BLaER1 treated with 17β-estradiol and CSF1 and Interleukin-3, amounts not matched to agents 10 nM and 100 nM (cell line): ENCODE measurements at regions not wholly inside any gene's neighbourhood (a gene's known extent, or its start where the extent isn't known, plus 50 kb on each side); places are given as distances from the start of the nearest gene placed in this dataset.

Source experiments
- H3K27ac ChIP-seq, 11 experiments: shearing (Covaris generic); formaldehyde crosslinking; 2 replicates each; pipeline ENCODE4 v1.8.1; 2022
- H3K27me3 ChIP-seq, 11 experiments: shearing (Covaris generic); formaldehyde crosslinking; 2 replicates each; pipeline ENCODE4 v1.8.1; 2022
- H3K36me3 ChIP-seq, 11 experiments: shearing (Covaris generic); formaldehyde crosslinking; 2 replicates each; pipeline ENCODE4 v1.8.1; 2022
- H3K4me1 ChIP-seq, 10 experiments: shearing (Covaris generic); formaldehyde crosslinking; 2 replicates each; pipeline ENCODE4 v1.8.1; 2022
- H3K4me2 ChIP-seq, 11 experiments: shearing (Covaris generic); formaldehyde crosslinking; 2 replicates each; pipeline ENCODE4 v1.8.1; 2022
- H3K4me3 ChIP-seq, 10 experiments: shearing (Covaris generic); formaldehyde crosslinking; 2 replicates each; pipeline ENCODE4 v1.8.1; 2022
- H3K9ac ChIP-seq, 11 experiments: shearing (Covaris generic); formaldehyde crosslinking; 2 replicates each; pipeline ENCODE4 v1.8.1; 2022
- H3K9me3 ChIP-seq, 11 experiments: shearing (Covaris generic); formaldehyde crosslinking; replicated peaks in 1 of 11; 2 replicates each; pipeline ENCODE4 v1.8.1; 2022
- H4K20me1 ChIP-seq, 11 experiments: shearing (Covaris generic); formaldehyde crosslinking; 2 replicates each; pipeline ENCODE4 v1.8.1; 2022
- Cebpa-rat ChIP-seq, 11 experiments: shearing (Covaris generic); IDR thresholded peaks; 2 replicates each; pipeline ENCODE4 v1.8.1; 2022

DNA sequence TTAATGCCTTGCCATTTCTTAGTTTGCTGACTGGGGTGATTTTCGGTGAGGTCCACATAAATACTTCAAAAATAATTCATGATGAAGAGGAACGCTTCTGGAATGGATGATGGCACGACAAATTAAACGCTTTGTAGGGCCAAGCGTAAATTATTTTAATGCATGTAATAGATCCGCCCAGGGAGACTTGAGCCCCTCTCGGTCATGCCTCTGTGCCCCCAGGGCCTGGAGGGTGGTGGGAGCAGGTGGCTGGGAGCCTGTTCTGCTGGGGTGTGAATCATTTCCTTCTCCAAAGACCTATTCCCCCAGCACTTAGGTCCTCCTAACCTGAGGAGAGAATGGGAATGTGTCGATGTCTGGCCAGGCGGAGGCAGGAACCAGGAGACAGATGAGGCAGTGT, 350.6 kb downstream of the ZNF536 start:
- Histone ChIP-seq H3K4me3 (no peak overlapping the region), H3K27me3 (no peaks in the 10 kb centered on the region), H3K4me2 (no peak overlapping the region), H4K20me1 (no peaks in the 10 kb centered on the region), H3K4me1 (peaks cover 8 to 21% (median 18%) of the 10 kb centered on the region in 10 experiments), H3K9me3 (no peaks in the 10 kb centered on the region), H3K9ac (no peak overlapping the region), H3K27ac (no peak overlapping the region), H3K36me3 (no peaks in the 10 kb centered on the region)
- TF ChIP-seq Cebpa-rat (IDR thresholded peaks at IDR 0.05), result no peak

DNA sequence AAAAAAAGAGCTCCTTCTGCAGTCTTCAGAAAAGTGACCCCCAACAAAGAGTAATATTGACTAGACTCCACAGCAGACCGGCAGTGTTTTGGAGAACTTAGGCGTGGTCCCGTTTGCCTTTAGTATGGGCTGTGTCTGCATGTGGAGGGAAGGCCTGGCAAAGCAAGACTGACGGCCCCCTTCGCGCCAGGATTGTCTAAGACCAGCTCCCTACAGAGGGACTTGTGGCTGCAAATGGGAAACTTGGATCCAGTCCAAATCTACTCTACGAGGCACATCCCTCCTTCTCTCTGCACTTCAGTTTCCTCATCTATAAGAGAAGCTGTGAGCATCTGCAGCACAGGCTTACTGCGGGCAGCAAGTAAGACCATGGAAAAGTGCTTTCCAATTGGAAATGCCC, 350.0 kb downstream of the ZNF536 start:
- Histone ChIP-seq H3K4me3 (no peak overlapping the region), H3K4me2 (no peak overlapping the region), H3K27ac (no peak overlapping the region), H3K36me3 (no peaks in the 10 kb centered on the region), H4K20me1 (no peaks in the 10 kb centered on the region), H3K9me3 (no peaks in the 10 kb centered on the region), H3K27me3 (no peaks in the 10 kb centered on the region), H3K4me1 (peaks cover 8 to 21% (median 18%) of the 10 kb centered on the region in 10 experiments), H3K9ac (no peak overlapping the region)
- no peak for TF ChIP-seq Cebpa-rat (IDR thresholded peaks at IDR 0.05)

DNA sequence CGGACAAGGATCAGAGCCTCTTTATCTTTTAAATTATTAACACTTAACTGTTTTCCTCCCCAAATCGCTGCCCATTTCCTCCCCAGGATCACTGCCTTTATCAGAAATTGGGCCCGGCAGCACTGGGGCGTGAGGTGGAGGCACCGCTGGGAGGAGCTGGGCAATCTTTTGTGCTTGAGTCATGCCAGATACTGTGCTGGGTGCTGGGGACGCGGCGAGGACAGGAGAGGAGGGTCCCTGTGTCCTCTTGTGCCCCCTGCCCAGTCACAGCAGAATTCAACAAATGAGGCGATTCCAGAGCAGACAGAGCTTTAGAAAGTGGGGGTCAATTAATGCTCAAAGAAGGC, 347.8 kb downstream of the ZNF536 start:
- Histone ChIP-seq H3K36me3 (no peaks in the 10 kb centered on the region), H3K9ac (peak overlapping the region; percentile 72 to 86 (median 80)), H3K4me3 (peak overlapping the region; percentile 60 to 78 (median 66)), H4K20me1 (no peaks in the 10 kb centered on the region), H3K9me3 (no peaks in the 10 kb centered on the region), H3K4me2 (peak overlapping the region; percentile 81 to 98 (median 92)), H3K27me3 (no peaks in the 10 kb centered on the region), H3K4me1 (peaks cover 8 to 21% (median 18%) of the 10 kb centered on the region in 10 experiments), H3K27ac (peak overlapping the region; percentile 43 to 88 (median 80); a peak in 21 of 22 replicates)
- TF ChIP-seq Cebpa-rat (IDR thresholded peaks at IDR 0.05), result no peak

DNA sequence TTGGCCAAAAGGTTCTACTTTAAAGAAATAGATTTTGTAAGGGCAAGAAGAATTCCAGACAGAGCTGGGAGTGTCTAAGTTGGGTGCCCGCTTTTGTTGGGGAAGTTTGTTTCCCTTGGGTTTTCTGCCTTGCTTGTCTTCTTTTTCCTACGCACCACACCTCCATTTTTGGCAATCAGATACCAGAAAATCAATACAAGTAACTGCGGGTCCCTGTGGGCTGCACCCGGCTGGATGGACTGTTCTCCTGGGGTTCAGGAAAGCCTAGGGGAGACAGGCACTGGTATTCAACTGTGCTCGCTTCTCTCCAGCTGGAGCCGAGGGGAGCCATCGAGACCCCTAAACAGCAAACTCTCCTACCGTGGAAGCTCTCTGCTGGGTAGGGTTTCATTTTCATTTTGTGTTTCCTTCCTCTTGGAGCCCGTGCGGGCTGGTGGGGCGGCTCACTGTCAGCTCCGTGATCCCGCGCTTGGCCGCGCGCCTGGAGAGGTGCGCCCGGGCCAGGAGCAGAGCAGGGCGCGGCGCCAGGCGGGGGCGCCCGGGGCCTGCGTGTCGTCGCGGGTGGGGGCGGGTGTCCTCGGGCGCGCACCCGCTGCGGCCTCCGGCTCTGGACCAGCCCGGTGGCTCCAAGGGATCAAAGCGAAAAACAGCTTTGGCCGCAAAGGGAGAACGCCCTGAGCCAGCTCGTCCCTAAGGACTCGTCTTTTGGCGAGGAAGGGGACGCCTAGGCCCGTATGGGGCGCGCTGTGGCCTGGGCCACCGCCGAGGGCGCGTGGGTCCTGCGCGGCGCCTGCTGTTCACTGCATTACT, 347.2 kb downstream of the ZNF536 start:
- H3K4me2 ChIP-seq, result peak overlapping the region; percentile 81 to 98 (median 92)
- peak overlapping the region; percentile 60 to 78 (median 66) for H3K4me3 ChIP-seq
- no peaks in the 10 kb centered on the region for H4K20me1 ChIP-seq
- H3K9ac ChIP-seq, result peak overlapping the region; percentile 72 to 86 (median 80)
- H3K27me3 ChIP-seq, result no peaks in the 10 kb centered on the region
- H3K27ac ChIP-seq, result peak overlapping the region; percentile 43 to 88 (median 80); a peak in 21 of 22 replicates
- peaks cover 8 to 21% (median 18%) of the 10 kb centered on the region in 10 experiments for H3K4me1 ChIP-seq
- TF ChIP-seq Cebpa-rat (IDR thresholded peaks at IDR 0.05), result no peak
- no peaks in the 10 kb centered on the region for H3K9me3 ChIP-seq
- no peaks in the 10 kb centered on the region for H3K36me3 ChIP-seq

DNA sequence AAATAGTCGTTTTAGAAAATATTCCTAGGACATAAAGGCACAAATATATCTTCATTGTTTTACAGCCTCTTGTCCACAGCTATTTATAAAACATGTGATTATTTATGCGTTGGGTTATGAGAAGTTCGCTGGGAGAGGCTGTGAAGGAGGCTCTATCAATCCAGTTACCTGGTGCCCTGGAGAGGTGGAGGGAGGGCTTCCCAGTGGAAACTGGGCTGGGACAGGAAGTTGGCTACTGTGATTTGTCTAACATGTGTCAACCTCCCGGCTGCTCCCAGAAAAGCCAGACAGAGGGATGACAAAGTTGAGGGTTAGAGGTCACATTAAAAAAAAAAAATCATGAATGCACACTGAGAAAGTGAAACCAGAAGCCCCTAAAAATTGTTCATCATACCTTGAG, 346.5 kb downstream of the ZNF536 start:
- H3K4me3 ChIP-seq, result peak overlapping the region in 9 of 10 experiments; percentile 60 to 78 (median 66); a peak in 19 of 20 replicates
- no peaks in the 10 kb centered on the region for H3K27me3 ChIP-seq
- H3K9me3 ChIP-seq, result no peaks in the 10 kb centered on the region
- H3K36me3 ChIP-seq, result no peaks in the 10 kb centered on the region
- peaks cover 8 to 21% (median 18%) of the 10 kb centered on the region in 10 experiments for H3K4me1 ChIP-seq
- TF ChIP-seq Cebpa-rat (IDR thresholded peaks at IDR 0.05), result no peak
- H3K27ac ChIP-seq, result peak overlapping the region in 10 of 11 experiments; percentile 43 to 88 (median 80); a peak in 19 of 22 replicates
- no peaks in the 10 kb centered on the region for H4K20me1 ChIP-seq
- peak overlapping the region; percentile 81 to 98 (median 92) for H3K4me2 ChIP-seq
- H3K9ac ChIP-seq, result peak overlapping the region in 10 of 11 experiments; percentile 72 to 86 (median 81); a peak in 16 of 22 replicates

DNA sequence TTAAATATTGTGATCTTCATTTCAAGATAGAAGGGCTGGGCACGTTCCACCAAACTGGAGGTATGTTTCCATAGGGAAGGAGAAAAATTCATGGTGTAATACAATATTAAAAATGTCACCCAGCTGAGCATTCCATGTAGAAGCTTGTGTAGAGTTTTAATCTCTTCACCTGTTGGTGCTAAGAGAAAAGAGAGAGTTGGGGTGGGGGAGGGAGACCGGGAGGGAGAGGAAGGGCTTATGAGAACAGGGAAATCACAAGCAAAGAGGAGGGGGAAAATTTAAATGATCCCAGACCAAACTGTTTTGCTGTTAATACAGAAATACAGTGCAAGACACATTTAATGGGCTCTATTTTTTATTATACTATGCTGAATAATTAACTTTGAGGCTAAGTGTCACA, 345.8 kb downstream of the ZNF536 start:
- Histone ChIP-seq H4K20me1 (no peaks in the 10 kb centered on the region), H3K4me1 (peaks cover 8 to 21% (median 18%) of the 10 kb centered on the region in 10 experiments), H3K27ac (no peak overlapping the region), H3K9ac (no peak overlapping the region), H3K36me3 (no peaks in the 10 kb centered on the region), H3K9me3 (no peaks in the 10 kb centered on the region), H3K4me3 (no peak overlapping the region), H3K27me3 (no peaks in the 10 kb centered on the region), H3K4me2 (no peak overlapping the region)
- no peak for TF ChIP-seq Cebpa-rat (IDR thresholded peaks at IDR 0.05)

DNA sequence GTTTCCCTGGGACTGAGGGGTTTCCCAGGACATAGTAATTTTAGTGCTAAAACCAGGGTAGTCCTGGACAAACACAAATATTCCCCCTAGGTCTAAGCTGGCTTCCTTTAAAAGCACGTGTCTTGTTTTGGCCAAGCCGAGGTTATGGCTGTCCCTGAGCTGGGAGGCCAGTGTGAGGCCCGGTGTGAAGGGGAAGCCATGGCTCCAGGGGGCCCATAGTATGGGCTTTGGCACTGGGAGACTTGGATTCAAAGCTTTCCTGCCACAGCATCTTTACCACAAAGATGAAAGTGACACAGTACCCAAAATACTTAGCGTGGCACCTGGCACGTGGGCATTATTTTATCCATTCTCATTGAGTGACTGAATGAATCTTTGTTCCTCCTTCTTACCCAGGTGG, 345.2 kb downstream of the ZNF536 start:
- no peaks in the 10 kb centered on the region for H4K20me1 ChIP-seq
- H3K4me1 ChIP-seq, result peaks cover 8 to 21% (median 18%) of the 10 kb centered on the region in 10 experiments
- no peaks in the 10 kb centered on the region for H3K9me3 ChIP-seq
- TF ChIP-seq Cebpa-rat (IDR thresholded peaks at IDR 0.05), result no peak
- H3K36me3 ChIP-seq, result no peaks in the 10 kb centered on the region
- H3K27me3 ChIP-seq, result no peaks in the 10 kb centered on the region
- no peak overlapping the region for H3K4me2 ChIP-seq
- H3K27ac ChIP-seq, result no peak overlapping the region
- no peak overlapping the region for H3K4me3 ChIP-seq
- no peak overlapping the region for H3K9ac ChIP-seq

DNA sequence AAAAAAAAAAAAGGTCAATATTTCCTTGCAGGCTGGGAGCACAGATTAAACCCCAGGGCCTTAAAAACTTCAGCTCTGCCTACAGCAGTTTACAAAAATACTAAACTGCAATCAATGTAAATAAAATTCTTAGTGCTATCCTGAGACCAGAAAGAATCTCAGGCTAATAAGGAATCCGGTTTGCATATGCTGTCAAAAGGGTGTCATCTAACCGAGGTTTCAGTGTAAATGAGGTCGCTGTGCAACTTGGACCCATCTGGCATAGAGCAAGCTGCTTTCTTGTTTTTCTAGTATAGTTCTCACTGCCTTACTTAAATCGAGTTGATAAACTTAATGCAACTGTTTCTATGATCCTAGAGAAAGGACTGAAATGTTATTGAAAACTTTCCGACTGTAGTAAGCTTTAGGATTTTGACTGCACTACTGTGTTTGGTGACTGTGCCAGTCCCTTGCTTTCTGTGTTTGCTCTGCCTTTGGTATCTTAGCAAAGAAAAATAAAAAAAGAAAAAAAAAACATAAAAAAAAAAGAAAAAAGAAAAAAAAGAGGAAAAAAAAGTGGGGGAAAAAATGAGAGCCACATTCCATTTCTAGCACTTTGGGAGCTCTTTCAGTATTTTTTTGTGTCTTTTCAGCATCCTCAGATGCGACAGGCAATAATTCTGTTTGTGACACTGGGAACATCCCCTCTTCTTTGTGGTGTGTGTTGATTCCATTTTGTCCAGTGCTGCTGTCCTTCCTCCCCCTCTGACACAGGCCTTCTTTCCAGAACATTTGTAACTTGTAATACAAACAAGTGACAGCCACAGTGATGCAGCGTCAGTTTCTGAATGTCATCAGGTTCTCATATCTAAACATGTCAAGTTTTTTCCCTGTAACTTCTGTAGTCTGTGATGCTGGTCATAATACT, 340.5 kb downstream of the ZNF536 start:
- H4K20me1 ChIP-seq, result no peaks in the 10 kb centered on the region
- no peaks in the 10 kb centered on the region for H3K9me3 ChIP-seq
- no peak overlapping the region for H3K27ac ChIP-seq
- no peaks in the 10 kb centered on the region for H3K4me1 ChIP-seq
- H3K9ac ChIP-seq, result no peak overlapping the region
- no peaks in the 10 kb centered on the region for H3K36me3 ChIP-seq
- no peak overlapping the region for H3K4me3 ChIP-seq
- H3K27me3 ChIP-seq, result no peaks in the 10 kb centered on the region
- no peak for TF ChIP-seq Cebpa-rat (IDR thresholded peaks at IDR 0.05)
- H3K4me2 ChIP-seq, result no peak overlapping the region

DNA sequence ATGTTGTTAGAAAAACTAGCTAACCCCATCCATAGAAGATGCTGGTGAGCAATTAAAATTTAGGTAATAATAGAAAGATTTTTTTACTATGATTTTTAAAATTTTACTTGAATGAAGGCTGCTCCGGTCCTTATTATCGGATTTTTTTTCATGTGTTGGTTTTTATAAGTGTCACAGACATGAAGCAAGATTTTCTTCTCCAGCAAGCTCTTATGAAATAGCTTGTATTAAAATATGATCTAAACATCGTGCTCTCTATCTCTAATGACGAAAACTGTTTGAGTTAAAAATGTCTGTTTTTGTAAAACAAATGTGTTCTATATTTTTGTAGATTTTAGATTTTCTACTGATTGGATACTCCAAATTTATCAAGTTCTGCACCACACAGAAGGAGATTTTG, 339.6 kb downstream of the ZNF536 start:
- H3K4me2 ChIP-seq, result no peak overlapping the region

More for the DNA sequence above, 339.6 kb downstream of the ZNF536 start:
- H3K36me3 ChIP-seq, result no peaks in the 10 kb centered on the region
- H3K9ac ChIP-seq, result no peak overlapping the region
- no peaks in the 10 kb centered on the region for H4K20me1 ChIP-seq
- no peak overlapping the region for H3K27ac ChIP-seq
- H3K27me3 ChIP-seq, result no peaks in the 10 kb centered on the region
- H3K9me3 ChIP-seq, result no peaks in the 10 kb centered on the region
- TF ChIP-seq Cebpa-rat (IDR thresholded peaks at IDR 0.05), result no peak
- H3K4me3 ChIP-seq, result no peak overlapping the region
- no peaks in the 10 kb centered on the region for H3K4me1 ChIP-seq
